ENCODE measurements at regions not wholly inside any gene's neighbourhood (a gene's known extent, or its start where the extent isn't known, plus 50 kb on each side); places are given as distances from the start of the nearest gene placed in this dataset.

DNA sequence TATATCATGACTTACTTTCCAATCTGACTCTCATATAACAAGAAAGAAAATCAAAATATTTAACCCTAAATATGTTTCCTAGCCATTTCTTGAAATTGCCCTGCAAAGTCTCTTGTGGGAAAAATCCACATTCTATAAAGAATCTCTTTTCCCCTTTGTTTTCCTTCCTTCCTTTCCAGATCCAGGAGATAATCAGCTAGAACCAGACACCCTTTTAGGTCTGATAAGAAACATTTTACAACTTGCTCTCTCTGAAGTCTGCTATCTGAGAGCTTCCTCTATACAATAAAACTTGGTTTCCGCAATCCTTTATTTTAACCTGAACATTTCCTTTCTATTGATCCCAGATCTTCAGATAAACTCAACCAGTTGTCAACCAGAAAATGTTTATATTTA, 100.5 kb upstream of the RNU6-1 start:
- TF ChIP-seq CTCF (IDR thresholded peaks at IDR 0.05): no peak
- Mint-ChIP-seq H3K4me3 (no peak overlapping the region), H3K27me3 (no peaks in the 10 kb centered on the region), H3K36me3 (ENCODE audit: low read depth) (no peaks in the 10 kb centered on the region), H3K27ac (no peak overlapping the region), H3K4me1 (ENCODE audit: low read depth) (no peaks in the 10 kb centered on the region), H3K9me3 (no peaks in the 10 kb centered on the region)
- ChIA-PET CTCF (no interaction called here), POLR2A (no interaction called here)
- Histone ChIP-seq H3K27me3 (ENCODE audit: control insufficient read depth in 1 of 2, insufficient read depth in 2 of 2, low read length in 2 of 2) (no peaks in the 10 kb centered on the region), H3K4me1 (ENCODE audit: insufficient read depth, low read length) (no peaks in the 10 kb centered on the region), H3K36me3 (ENCODE audit: insufficient read depth, low read length) (no peaks in the 10 kb centered on the region), H3K4me3 (ENCODE audit: low read length) (no peak overlapping the region), H3K27ac (ENCODE audit: low read depth in 1 of 2, low read length in 2 of 2) (no peak overlapping the region), H3K9me3 (ENCODE audit: control insufficient read depth in 1 of 2, insufficient read depth in 1 of 2, low read length in 2 of 2) (no peaks in the 10 kb centered on the region)
- DNase-seq (no peak), ATAC-seq (ENCODE audit: poor library complexity) (no peak)
- intact Hi-C loops (cut with DNase I, micrococcal nuclease): no loop called here

- Histone ChIP-seq H3K27me3 (ENCODE audit: control insufficient read depth in 1 of 2, insufficient read depth in 2 of 2, low read length in 2 of 2) (no peaks in the 10 kb centered on the region), H3K4me3 (ENCODE audit: low read length) (no peak overlapping the region), H3K36me3 (ENCODE audit: insufficient read depth, low read length) (no peaks in the 10 kb centered on the region), H3K4me1 (ENCODE audit: insufficient read depth, low read length) (peaks cover 6% of the 10 kb centered on the region), H3K27ac (ENCODE audit: low read depth in 1 of 2, low read length in 2 of 2) (no peak overlapping the region), H3K9me3 (ENCODE audit: control insufficient read depth in 1 of 2, insufficient read depth in 1 of 2, low read length in 2 of 2) (no peaks in the 10 kb centered on the region)
- intact Hi-C loops (cut with DNase I, micrococcal nuclease): no loop called here
- ATAC-seq (ENCODE audit: poor library complexity) (no peak), DNase-seq (no peak)
- Mint-ChIP-seq H3K27ac (no peak overlapping the region), H3K4me1 (ENCODE audit: low read depth) (peaks cover 6% of the 10 kb centered on the region), H3K4me3 (no peak overlapping the region), H3K9me3 (no peaks in the 10 kb centered on the region), H3K27me3 (no peaks in the 10 kb centered on the region), H3K36me3 (ENCODE audit: low read depth) (no peaks in the 10 kb centered on the region)
- TF ChIP-seq CTCF (IDR thresholded peaks at IDR 0.05): no peak
- CTCF ChIA-PET: interaction anchor here (0.7 kb wide), 1 partner anchor 24 kb away, joined by 3 read pairs; no protein-coding TSS in a partner anchor
- POLR2A ChIA-PET: no interaction called here
These were observed 101.9 kb upstream of the RNU6-1 start for GRCh38 chr15:67941648-67942310.

DNA sequence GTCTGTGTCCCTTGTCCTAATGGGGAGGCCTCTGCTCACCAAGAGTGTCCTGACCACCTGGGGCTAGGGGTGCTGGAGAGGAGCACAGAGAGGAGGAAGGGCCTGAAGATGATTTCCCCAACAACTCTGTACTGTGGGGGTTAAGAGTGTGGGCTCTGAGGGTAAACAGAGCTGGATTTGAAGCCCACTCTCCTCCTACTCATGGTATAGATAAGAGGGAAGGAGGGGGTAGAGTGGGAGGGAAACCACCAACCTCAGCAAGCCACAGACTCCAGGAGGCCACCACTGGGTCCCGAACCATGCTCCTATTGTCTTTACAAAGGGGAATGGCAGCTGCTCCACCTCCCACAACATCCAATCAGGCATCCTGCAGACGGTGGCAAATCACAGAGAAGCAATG, 103.6 kb upstream of the RNU6-1 start:
- DNase-seq (no peak), ATAC-seq (ENCODE audit: poor library complexity) (no peak)
- TF ChIP-seq CTCF (IDR thresholded peaks at IDR 0.05): no peak
- no peaks in the 10 kb centered on the region for H3K27me3 Mint-ChIP-seq
- no peaks in the 10 kb centered on the region for H3K27me3 ChIP-seq (ENCODE audit: control insufficient read depth in 1 of 2, insufficient read depth in 2 of 2, low read length in 2 of 2)
- H3K27ac Mint-ChIP-seq: no peak overlapping the region
- no peak overlapping the region for H3K4me3 Mint-ChIP-seq
- H3K36me3 Mint-ChIP-seq (ENCODE audit: low read depth): no peaks in the 10 kb centered on the region
- H3K27ac ChIP-seq (ENCODE audit: low read depth in 1 of 2, low read length in 2 of 2): no peak overlapping the region
- H3K9me3 ChIP-seq (ENCODE audit: control insufficient read depth in 1 of 2, insufficient read depth in 1 of 2, low read length in 2 of 2): no peaks in the 10 kb centered on the region
- peaks cover 6% of the 10 kb centered on the region for H3K4me1 ChIP-seq (ENCODE audit: insufficient read depth, low read length)
- no peaks in the 10 kb centered on the region for H3K9me3 Mint-ChIP-seq
- CTCF ChIA-PET: no interaction called here
- POLR2A ChIA-PET: no interaction called here
- peaks cover 9% of the 10 kb centered on the region for H3K4me1 Mint-ChIP-seq (ENCODE audit: low read depth)
- intact Hi-C loops (cut with DNase I, micrococcal nuclease): no loop called here
- H3K36me3 ChIP-seq (ENCODE audit: insufficient read depth, low read length): no peaks in the 10 kb centered on the region
- no peak overlapping the region for H3K4me3 ChIP-seq (ENCODE audit: low read length)
